Osteoblast (primary cell): ENCODE measurements at regions not wholly inside any gene's neighbourhood (a gene's known extent, or its start where the extent isn't known, plus 50 kb on each side); places are given as distances from the start of the nearest gene placed in this dataset.

Experiments
- DNase-seq: peaks from one replicate; pipeline ENCODE4 v3.0.0; 2011; ENCODE audit warnings: low spot score, mixed read lengths; ENCODE audit not compliant: insufficient read length; ENCODE audit errors: missing footprints
- H2AFZ ChIP-seq: 2 replicates; pipeline ENCODE4 v1.6.0; 2011; ENCODE audit warnings: mild to moderate bottlenecking, low read length
- H3K27ac ChIP-seq: 2 replicates; pipeline ENCODE4 v1.5.1; 2011; ENCODE audit warnings: mild to moderate bottlenecking, low read depth, low read length, moderate library complexity
- H3K27me3 ChIP-seq: 2 replicates; pipeline ENCODE4 v1.6.0; 2012; ENCODE audit warnings: mild to moderate bottlenecking, control low read depth, inconsistent platforms, low read length, moderate library complexity; ENCODE audit not compliant: insufficient read depth
- H3K36me3 ChIP-seq: 2 replicates; pipeline ENCODE4 v1.5.1; 2011; ENCODE audit warnings: mild to moderate bottlenecking, low read length, control low read depth, moderate library complexity; ENCODE audit not compliant: insufficient read depth
- H3K4me1 ChIP-seq: 2 replicates; pipeline ENCODE4 v1.5.1; 2011; ENCODE audit warnings: mild to moderate bottlenecking, low read length, control low read depth, moderate library complexity; ENCODE audit not compliant: insufficient read depth
- H3K4me2 ChIP-seq: 2 replicates; pipeline ENCODE4 v1.6.0; 2011; ENCODE audit warnings: mild to moderate bottlenecking, low read length; ENCODE audit not compliant: insufficient read depth
- H3K4me3 ChIP-seq: fragments of 200-600 bp; sonication (generic); 3 replicates; pipeline ENCODE4 v1.5.1; 2012; ENCODE audit warnings: mild to moderate bottlenecking, low read length, inconsistent platforms; ENCODE audit not compliant: insufficient read depth
- H3K79me2 ChIP-seq: 2 replicates; pipeline ENCODE4 v1.6.0; 2012; ENCODE audit warnings: mild to moderate bottlenecking, low read length, control low read depth, inconsistent platforms; ENCODE audit not compliant: insufficient read depth
- H3K9me3 ChIP-seq: 2 replicates; pipeline ENCODE4 v1.5.1; 2011; ENCODE audit warnings: low read depth, low read length, control low read depth
- H4K20me1 ChIP-seq: 2 replicates; pipeline ENCODE4 v1.6.0; 2012; ENCODE audit warnings: mild to moderate bottlenecking, low read length, control low read depth; ENCODE audit not compliant: insufficient read depth
- TF ChIP-seq, protein P1 (sequence below): IDR thresholded peaks from 2 replicates; pipeline ENCODE4 v1.5.1; 2011; ENCODE audit warnings: mild to moderate bottlenecking, low read depth, low read length, moderate library complexity; ENCODE audit errors: extremely low read depth

DNA sequence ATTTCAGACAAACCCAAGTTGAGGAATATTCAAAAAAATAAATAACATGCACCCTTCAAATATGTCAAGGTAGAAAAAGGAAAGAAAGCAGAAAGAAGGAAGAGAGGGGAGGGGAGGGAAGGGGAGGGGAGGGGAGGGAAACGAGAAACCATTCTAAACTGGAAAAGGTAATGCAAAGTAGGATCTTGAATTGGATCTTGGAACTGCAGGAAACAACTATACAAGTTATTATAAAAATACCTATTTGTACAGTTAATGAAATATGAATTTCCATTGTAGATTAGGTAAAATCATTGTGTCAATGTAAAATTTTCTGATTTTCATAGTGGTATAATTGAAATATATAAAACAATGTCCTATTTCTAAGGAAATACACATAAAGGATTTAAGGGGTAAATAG is 668.4 kb downstream of the FAT4 start:
- Histone ChIP-seq H3K27me3 (no peaks in the 10 kb centered on the region), H2AFZ (no peak overlapping the region), H4K20me1 (no peaks in the 10 kb centered on the region), H3K4me2 (no peak overlapping the region), H3K4me1 (no peaks in the 10 kb centered on the region), H3K36me3 (no peaks in the 10 kb centered on the region), H3K79me2 (no peaks in the 10 kb centered on the region), H3K9me3 (no peaks in the 10 kb centered on the region), H3K27ac (no peak overlapping the region), H3K4me3 (no peak overlapping the region)
- TF ChIP-seq, protein P1, sequence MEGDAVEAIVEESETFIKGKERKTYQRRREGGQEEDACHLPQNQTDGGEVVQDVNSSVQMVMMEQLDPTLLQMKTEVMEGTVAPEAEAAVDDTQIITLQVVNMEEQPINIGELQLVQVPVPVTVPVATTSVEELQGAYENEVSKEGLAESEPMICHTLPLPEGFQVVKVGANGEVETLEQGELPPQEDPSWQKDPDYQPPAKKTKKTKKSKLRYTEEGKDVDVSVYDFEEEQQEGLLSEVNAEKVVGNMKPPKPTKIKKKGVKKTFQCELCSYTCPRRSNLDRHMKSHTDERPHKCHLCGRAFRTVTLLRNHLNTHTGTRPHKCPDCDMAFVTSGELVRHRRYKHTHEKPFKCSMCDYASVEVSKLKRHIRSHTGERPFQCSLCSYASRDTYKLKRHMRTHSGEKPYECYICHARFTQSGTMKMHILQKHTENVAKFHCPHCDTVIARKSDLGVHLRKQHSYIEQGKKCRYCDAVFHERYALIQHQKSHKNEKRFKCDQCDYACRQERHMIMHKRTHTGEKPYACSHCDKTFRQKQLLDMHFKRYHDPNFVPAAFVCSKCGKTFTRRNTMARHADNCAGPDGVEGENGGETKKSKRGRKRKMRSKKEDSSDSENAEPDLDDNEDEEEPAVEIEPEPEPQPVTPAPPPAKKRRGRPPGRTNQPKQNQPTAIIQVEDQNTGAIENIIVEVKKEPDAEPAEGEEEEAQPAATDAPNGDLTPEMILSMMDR: no peak
- DNase-seq: no peak

GRCh38 chr4:125985856-125986255 is 671.1 kb downstream of the FAT4 start:
- TF ChIP-seq, protein P1: no peak
- Histone ChIP-seq H3K9me3 (no peaks in the 10 kb centered on the region), H3K27me3 (no peaks in the 10 kb centered on the region), H3K27ac (no peak overlapping the region), H3K4me1 (no peaks in the 10 kb centered on the region), H3K4me2 (no peak overlapping the region), H3K79me2 (no peaks in the 10 kb centered on the region), H3K36me3 (no peaks in the 10 kb centered on the region), H3K4me3 (no peak overlapping the region), H4K20me1 (no peaks in the 10 kb centered on the region), H2AFZ (no peak overlapping the region)
- DNase-seq: peak; percentile 11

- Histone ChIP-seq H2AFZ (no peak overlapping the region), H3K4me2 (no peak overlapping the region), H3K9me3 (no peaks in the 10 kb centered on the region), H4K20me1 (no peaks in the 10 kb centered on the region), H3K79me2 (no peaks in the 10 kb centered on the region), H3K4me1 (no peaks in the 10 kb centered on the region), H3K4me3 (no peak overlapping the region), H3K27me3 (no peaks in the 10 kb centered on the region), H3K27ac (no peak overlapping the region), H3K36me3 (no peaks in the 10 kb centered on the region)
- TF ChIP-seq, protein P1: no peak
- no peak for DNase-seq
Measured at GRCh38 chr4:125986307-125986706, 671.6 kb downstream of the FAT4 start.

GRCh38 chr4:125988464-125988863 is 673.7 kb downstream of the FAT4 start:
- TF ChIP-seq, protein P1: no peak
- H3K79me2 ChIP-seq: no peaks in the 10 kb centered on the region
- H3K9me3 ChIP-seq: no peaks in the 10 kb centered on the region
- H2AFZ ChIP-seq: no peak overlapping the region
- no peaks in the 10 kb centered on the region for H3K36me3 ChIP-seq
- H4K20me1 ChIP-seq: no peaks in the 10 kb centered on the region
- no peaks in the 10 kb centered on the region for H3K27me3 ChIP-seq
- no peak overlapping the region for H3K4me2 ChIP-seq
- no peaks in the 10 kb centered on the region for H3K4me1 ChIP-seq
- no peak overlapping the region for H3K27ac ChIP-seq
- no peak overlapping the region for H3K4me3 ChIP-seq
- no peak for DNase-seq
